Peyer's patch (tissue), 4 donors: ENCODE measurements at regions not wholly inside any gene's neighbourhood (a gene's known extent, or its start where the extent isn't known, plus 50 kb on each side); places are given as distances from the start of the nearest gene placed in this dataset.

Experiments
- DNase-seq, 3 donors: peaks; one replicate each; pipeline ENCODE4 v3.0.0-alpha.2; 2017 to 2019
- H3K27ac ChIP-seq, 4 donors: fragments of 200-600 bp; sonication (generic); one replicate each; pipeline ENCODE4 v1.5.1; 2016 to 2019
- H3K27me3 ChIP-seq, 2 donors: fragments of 200-600 bp; sonication (generic); one replicate each; pipeline ENCODE4 v1.5.1; 2019
- H3K36me3 ChIP-seq, 3 donors: fragments of 200-600 bp; sonication (generic); one replicate each; pipeline ENCODE4 v1.5.1; 2016 to 2019
- H3K4me1 ChIP-seq, 4 donors: fragments of 200-600 bp; sonication (generic); one replicate each; pipeline ENCODE4 v1.5.1; 2016 to 2019
- H3K4me3 ChIP-seq, 4 donors: fragments of 200-600 bp; sonication (generic); 1 replicate in 3 of 4; 2 replicates in 1 of 4; pipeline ENCODE4 v1.5.1; 2016 to 2019; ENCODE audit warnings: mild to moderate bottlenecking in 1 of 4
- H3K9me3 ChIP-seq, 4 donors: fragments of 200-600 bp; sonication (generic); one replicate each; pipeline ENCODE4 v1.5.1; 2016 to 2019; ENCODE audit warnings: mild to moderate bottlenecking in 1 of 4
- CTCF ChIP-seq, 6 experiments: fragments of 450-650 bp in 4 of 6; fragments of 200-600 bp in 2 of 6; sonication (generic) in 1 of 6; IDR thresholded peaks; one replicate each; pipeline ENCODE4 v1.5.1; 2017 to 2019; ENCODE audit warnings: antibody characterized with exemption in 6 of 6, mild to moderate bottlenecking in 3 of 6, moderate library complexity in 1 of 6
- POLR2A ChIP-seq, 2 donors: fragments of 450-650 bp; IDR thresholded peaks; one replicate each; pipeline ENCODE4 v1.5.1; 2017; ENCODE audit warnings: antibody characterized with exemption in 2 of 2, mild to moderate bottlenecking in 2 of 2, moderate library complexity in 2 of 2

- Histone ChIP-seq H3K9me3 (no peaks in the 10 kb centered on the region), H3K36me3 (no peaks in the 10 kb centered on the region), H3K4me1 (no peaks in the 10 kb centered on the region), H3K4me3 (no peak overlapping the region), H3K27ac (no peak overlapping the region), H3K27me3 (no peaks in the 10 kb centered on the region)
- no peak for DNase-seq
- TF ChIP-seq POLR2A (IDR thresholded peaks at IDR 0.05) (no peak), CTCF (IDR thresholded peaks at IDR 0.05) (no peak)
Measured at GRCh38 chr10:90327611-90328010, 530.2 kb downstream of the HTR7 start.

- Histone ChIP-seq H3K27me3 (no peaks in the 10 kb centered on the region), H3K4me1 (no peaks in the 10 kb centered on the region), H3K36me3 (no peaks in the 10 kb centered on the region), H3K4me3 (no peak overlapping the region), H3K27ac (no peak overlapping the region), H3K9me3 (no peaks in the 10 kb centered on the region)
- DNase-seq: no peak
- TF ChIP-seq POLR2A (IDR thresholded peaks at IDR 0.05) (no peak), CTCF (IDR thresholded peaks at IDR 0.05) (no peak)
Measured at GRCh38 chr10:90328459-90328858, 529.4 kb downstream of the HTR7 start.

- H3K36me3 ChIP-seq: no peaks in the 10 kb centered on the region
- H3K4me1 ChIP-seq: no peaks in the 10 kb centered on the region
- H3K27me3 ChIP-seq: no peaks in the 10 kb centered on the region
- TF ChIP-seq CTCF (IDR thresholded peaks at IDR 0.05) (no peak), POLR2A (IDR thresholded peaks at IDR 0.05) (no peak)
- H3K9me3 ChIP-seq: no peaks in the 10 kb centered on the region
- no peak for DNase-seq
- no peak overlapping the region for H3K27ac ChIP-seq
- no peak overlapping the region for H3K4me3 ChIP-seq
Measured at GRCh38 chr10:90328896-90329295, 528.9 kb downstream of the HTR7 start.

GRCh38 chr10:90337316-90337715 lies 520.5 kb downstream of the HTR7 start:
- TF ChIP-seq CTCF (IDR thresholded peaks at IDR 0.05) (no peak), POLR2A (IDR thresholded peaks at IDR 0.05) (no peak)
- Histone ChIP-seq H3K27me3 (no peaks in the 10 kb centered on the region), H3K4me3 (no peak overlapping the region), H3K27ac (no peak overlapping the region), H3K4me1 (no peaks in the 10 kb centered on the region), H3K36me3 (no peaks in the 10 kb centered on the region), H3K9me3 (no peaks in the 10 kb centered on the region)
- DNase-seq: no peak

- no peak for DNase-seq
- H3K27ac ChIP-seq: no peak overlapping the region
- H3K36me3 ChIP-seq: no peaks in the 10 kb centered on the region
- no peaks in the 10 kb centered on the region for H3K4me1 ChIP-seq
- H3K9me3 ChIP-seq: no peaks in the 10 kb centered on the region
- TF ChIP-seq CTCF (IDR thresholded peaks at IDR 0.05) (no peak), POLR2A (IDR thresholded peaks at IDR 0.05) (no peak)
- H3K4me3 ChIP-seq: no peak overlapping the region
- H3K27me3 ChIP-seq: no peaks in the 10 kb centered on the region
Measured at GRCh38 chr10:90342480-90342879, 515.4 kb downstream of the HTR7 start.

GRCh38 chr10:90344226-90344625 lies 513.6 kb downstream of the HTR7 start:
- TF ChIP-seq CTCF (IDR thresholded peaks at IDR 0.05) (no peak), POLR2A (IDR thresholded peaks at IDR 0.05) (no peak)
- Histone ChIP-seq H3K9me3 (no peaks in the 10 kb centered on the region), H3K36me3 (no peaks in the 10 kb centered on the region), H3K4me1 (no peaks in the 10 kb centered on the region), H3K4me3 (no peak overlapping the region), H3K27me3 (no peaks in the 10 kb centered on the region), H3K27ac (no peak overlapping the region)
- DNase-seq: no peak
